ENCODE measurements at regions not wholly inside any gene's neighbourhood (a gene's known extent, or its start where the extent isn't known, plus 50 kb on each side); places are given as distances from the start of the nearest gene placed in this dataset.

- 20 to 97% (median 85%) methylated on average over 1 to 7 of the region's 9 CpGs; no CpG with 5 or more reads in 3 of the 10 experiments for WGBS, 10 experiments
- no peak overlapping the region for H3K4me3 ChIP-seq
- ATAC-seq (replicated peaks in 6 of 8): no peak
- no peak overlapping the region for H3K27ac ChIP-seq
- in situ Hi-C loops (cut with MboI; ENCODE audit: low pct_unique_long_range_greater_than_20kb in 2 of 9, low sequenced_read_pairs in 9 of 9, unreplicated experiment in 9 of 9): no loop called here
- no peaks in the 10 kb centered on the region for H3K4me1 ChIP-seq (replicated peaks in 1 of 2)
Observed at GRCh38 chr5:3654515-3654914, 58.9 kb downstream of the IRX1 start.

- Histone ChIP-seq H3K27ac (no peak overlapping the region), H3K4me3 (no peak overlapping the region), H3K4me1 (replicated peaks in 1 of 2) (peaks cover 0 to 12% of the 10 kb centered on the region in 2 donors)
- no peak for ATAC-seq (replicated peaks in 6 of 8)
- WGBS, 10 experiments: 17 to 71% (median 67%) methylated on average over 1 to 3 of the region's 7 CpGs; no CpG with 5 or more reads in 7 of the 10 experiments
- in situ Hi-C loops (cut with MboI; ENCODE audit: low pct_unique_long_range_greater_than_20kb in 2 of 9, low sequenced_read_pairs in 9 of 9, unreplicated experiment in 9 of 9): no loop called here
Observed at GRCh38 chr5:3656803-3657202, 61.2 kb downstream of the IRX1 start.

GRCh38 chr5:3657364-3658022 is 61.9 kb downstream of the IRX1 start:
- Histone ChIP-seq H3K27ac (no peak overlapping the region), H3K4me1 (replicated peaks in 1 of 2) (peaks cover 0 to 12% of the 10 kb centered on the region in 2 donors), H3K4me3 (no peak overlapping the region)
- in situ Hi-C loops (cut with MboI; ENCODE audit: low pct_unique_long_range_greater_than_20kb in 2 of 9, low sequenced_read_pairs in 9 of 9, unreplicated experiment in 9 of 9): no loop called here
- 33 to 100% (median 79%) methylated on average over 2 to 6 of the region's 18 CpGs; no CpG with 5 or more reads in 3 of the 10 experiments for WGBS, 10 experiments
- no peak for ATAC-seq (replicated peaks in 6 of 8)

GRCh38 chr5:3658929-3659328 is 63.3 kb downstream of the IRX1 start:
- WGBS, 10 experiments: 80 to 100% (median 88%) methylated on average over 1 to 8 of the region's 10 CpGs; no CpG with 5 or more reads in 4 of the 10 experiments
- Histone ChIP-seq H3K4me3 (no peak overlapping the region), H3K27ac (no peak overlapping the region), H3K4me1 (replicated peaks in 1 of 2) (peaks cover 0 to 12% of the 10 kb centered on the region in 2 donors)
- in situ Hi-C loops (cut with MboI; ENCODE audit: low pct_unique_long_range_greater_than_20kb in 2 of 9, low sequenced_read_pairs in 9 of 9, unreplicated experiment in 9 of 9): no loop called here
- no peak for ATAC-seq (replicated peaks in 6 of 8)

- in situ Hi-C loops (cut with MboI; ENCODE audit: low pct_unique_long_range_greater_than_20kb in 2 of 9, low sequenced_read_pairs in 9 of 9, unreplicated experiment in 9 of 9): no loop called here
- Histone ChIP-seq H3K4me1 (replicated peaks in 1 of 2) (peaks cover 0 to 12% of the 10 kb centered on the region in 2 donors), H3K27ac (no peak overlapping the region), H3K4me3 (no peak overlapping the region)
- peak in 5 of 8 experiments; percentile 16 to 55 (median 39) for ATAC-seq (replicated peaks in 6 of 8)
- WGBS, 10 experiments: 33 to 82% (median 67%) methylated on average over 2 to 8 of the region's 8 CpGs
Observed at GRCh38 chr5:3659907-3660306, 64.3 kb downstream of the IRX1 start.

- peaks cover 0 to 12% of the 10 kb centered on the region in 2 donors for H3K4me1 ChIP-seq (replicated peaks in 1 of 2)
- no peak overlapping the region for H3K27ac ChIP-seq
- WGBS, 10 experiments: 8 to 97% (median 60%) methylated on average over 1 to 4 of the region's 4 CpGs; no CpG with 5 or more reads in 3 of the 10 experiments
- H3K4me3 ChIP-seq: no peak overlapping the region
- no peak for ATAC-seq (replicated peaks in 6 of 8)
- in situ Hi-C loops (cut with MboI; ENCODE audit: low pct_unique_long_range_greater_than_20kb in 2 of 9, low sequenced_read_pairs in 9 of 9, unreplicated experiment in 9 of 9): no loop called here
Observed at GRCh38 chr5:3660630-3661029, 65.0 kb downstream of the IRX1 start.

- Histone ChIP-seq H3K4me3 (no peak overlapping the region), H3K27ac (no peak overlapping the region), H3K4me1 (replicated peaks in 1 of 2) (peaks cover 0 to 12% of the 10 kb centered on the region in 2 donors)
- 0 to 100% (median 24%) methylated on average over 1 to 4 of the region's 4 CpGs; no CpG with 5 or more reads in 2 of the 10 experiments for WGBS, 10 experiments
- in situ Hi-C loops (cut with MboI; ENCODE audit: low pct_unique_long_range_greater_than_20kb in 2 of 9, low sequenced_read_pairs in 9 of 9, unreplicated experiment in 9 of 9): no loop called here
- peak in 1 of 8 experiments; percentile 58 for ATAC-seq (replicated peaks in 6 of 8)
Observed at GRCh38 chr5:3661755-3662296, 66.2 kb downstream of the IRX1 start.

GRCh38 chr5:3662344-3662743 is 66.7 kb downstream of the IRX1 start:
- ATAC-seq (replicated peaks in 6 of 8): peak in 2 of 8 experiments; percentile 74 to 84
- Histone ChIP-seq H3K4me1 (replicated peaks in 1 of 2) (peaks cover 0 to 12% of the 10 kb centered on the region in 2 donors), H3K27ac (no peak overlapping the region), H3K4me3 (no peak overlapping the region)
- WGBS, 10 experiments: 0 to 38% (median 14%) methylated on average over 1 of the region's 1 CpG; no CpG with 5 or more reads in 4 of the 10 experiments
- in situ Hi-C loops (cut with MboI; ENCODE audit: low pct_unique_long_range_greater_than_20kb in 2 of 9, low sequenced_read_pairs in 9 of 9, unreplicated experiment in 9 of 9): no loop called here

- WGBS, 10 experiments: 0 to 50% (median 30%) methylated on average over 1 to 3 of the region's 3 CpGs; no CpG with 5 or more reads in 5 of the 10 experiments
- no peaks in the 10 kb centered on the region for H3K4me1 ChIP-seq (replicated peaks in 1 of 2)
- H3K4me3 ChIP-seq: no peak overlapping the region
- ATAC-seq (replicated peaks in 6 of 8): peak in 5 of 8 experiments; percentile 32 to 100 (median 93)
- in situ Hi-C loops (cut with MboI; ENCODE audit: low pct_unique_long_range_greater_than_20kb in 2 of 9, low sequenced_read_pairs in 9 of 9, unreplicated experiment in 9 of 9): no loop called here
- H3K27ac ChIP-seq: no peak overlapping the region
Observed at GRCh38 chr5:3671337-3671736, 75.7 kb downstream of the IRX1 start.

- no peak overlapping the region for H3K4me3 ChIP-seq
- peaks cover 0 to 9% of the 10 kb centered on the region in 2 donors for H3K4me1 ChIP-seq (replicated peaks in 1 of 2)
- ATAC-seq (replicated peaks in 6 of 8): no peak
- WGBS, 10 experiments: 15 to 100% (median 70%) methylated on average over 1 to 4 of the region's 4 CpGs; no CpG with 5 or more reads in 1 of the 10 experiments
- no peak overlapping the region for H3K27ac ChIP-seq
- in situ Hi-C loops (cut with MboI; ENCODE audit: low pct_unique_long_range_greater_than_20kb in 2 of 9, low sequenced_read_pairs in 9 of 9, unreplicated experiment in 9 of 9): no loop called here
Observed at GRCh38 chr5:3678801-3679200, 83.2 kb downstream of the IRX1 start.

GRCh38 chr5:3680821-3681220 is 85.2 kb downstream of the IRX1 start:
- H3K4me3 ChIP-seq: no peak overlapping the region
- peaks cover 0 to 9% of the 10 kb centered on the region in 2 donors for H3K4me1 ChIP-seq (replicated peaks in 1 of 2)
- no peak overlapping the region for H3K27ac ChIP-seq
- peak in 1 of 8 experiments; percentile 54 for ATAC-seq (replicated peaks in 6 of 8)
- in situ Hi-C loops (cut with MboI; ENCODE audit: low pct_unique_long_range_greater_than_20kb in 2 of 9, low sequenced_read_pairs in 9 of 9, unreplicated experiment in 9 of 9): no loop called here
- 10 to 86% (median 66%) methylated on average over 2 to 5 of the region's 5 CpGs; no CpG with 5 or more reads in 1 of the 10 experiments for WGBS, 10 experiments

- Histone ChIP-seq H3K4me3 (no peak overlapping the region), H3K4me1 (replicated peaks in 1 of 2) (peaks cover 0 to 9% of the 10 kb centered on the region in 2 donors), H3K27ac (no peak overlapping the region)
- 33 to 97% (median 82%) methylated on average over 1 to 6 of the region's 13 CpGs; no CpG with 5 or more reads in 4 of the 10 experiments for WGBS, 10 experiments
- ATAC-seq (replicated peaks in 6 of 8): no peak
- in situ Hi-C loops (cut with MboI; ENCODE audit: low pct_unique_long_range_greater_than_20kb in 2 of 9, low sequenced_read_pairs in 9 of 9, unreplicated experiment in 9 of 9): no loop called here
Observed at GRCh38 chr5:3684118-3684517, 88.5 kb downstream of the IRX1 start.

- Histone ChIP-seq H3K4me3 (no peak overlapping the region), H3K4me1 (replicated peaks in 1 of 2) (peaks cover 0 to 9% of the 10 kb centered on the region in 2 donors), H3K27ac (no peak overlapping the region)
- no peak for ATAC-seq (replicated peaks in 6 of 8)
- in situ Hi-C loops (cut with MboI; ENCODE audit: low pct_unique_long_range_greater_than_20kb in 2 of 9, low sequenced_read_pairs in 9 of 9, unreplicated experiment in 9 of 9): no loop called here
- 18 to 97% (median 71%) methylated on average over 1 to 7 of the region's 12 CpGs; no CpG with 5 or more reads in 1 of the 10 experiments for WGBS, 10 experiments
Observed at GRCh38 chr5:3684771-3685354, 89.2 kb downstream of the IRX1 start.

All from motor neuron (in vitro differentiated cells).